Stomach (tissue), 8 donors: ENCODE measurements at regions not wholly inside any gene's neighbourhood (a gene's known extent, or its start where the extent isn't known, plus 50 kb on each side); places are given as distances from the start of the nearest gene placed in this dataset.

ENCODE experiments used
- DNase-seq, 2 donors: peaks; one replicate each; pipeline versions ENCODE4 v3.0.0 to v3.0.0-alpha.2; 2013 to 2019
- H3K27ac ChIP-seq, 5 donors: fragments of 200-600 bp in 4 of 5; sonication (generic) in 4 of 5; one replicate each; pipeline ENCODE4 v1.5.1; 2013 to 2019; ENCODE audit warnings: mild to moderate bottlenecking in 1 of 5, moderate library complexity in 1 of 5
- H3K27me3 ChIP-seq, 3 donors: fragments of 200-600 bp; sonication (generic); one replicate each; pipeline ENCODE4 v1.5.1; 2017 to 2019; ENCODE audit warnings: mixed run types in 1 of 3
- H3K36me3 ChIP-seq, 4 donors: fragments of 200-600 bp; sonication (generic); 1 replicate in 3 of 4; 2 replicates in 1 of 4; pipeline ENCODE4 v1.5.1; 2016 to 2019
- H3K4me1 ChIP-seq, 4 donors: fragments of 200-600 bp; sonication (generic); one replicate each; pipeline ENCODE4 v1.5.1; 2016 to 2019
- H3K4me3 ChIP-seq, 4 donors: fragments of 200-600 bp; sonication (generic) in 3 of 4; one replicate each; pipeline ENCODE4 v1.5.1; 2016 to 2019; ENCODE audit warnings: mild to moderate bottlenecking in 1 of 4
- H3K9me3 ChIP-seq, 4 donors: fragments of 200-600 bp; sonication (generic); one replicate each; pipeline ENCODE4 v1.5.1; 2016 to 2019
- EP300 ChIP-seq: sonication (generic); formaldehyde crosslinking; IDR thresholded peaks from one replicate; pipeline ENCODE4 v1.6.1; 2017; ENCODE audit warnings: antibody characterized with exemption
- POLR2A ChIP-seq, 4 donors: fragments of 450-650 bp; IDR thresholded peaks; one replicate each; pipeline ENCODE4 v1.6.1; 2016; ENCODE audit warnings: antibody characterized with exemption in 4 of 4, control low read depth in 2 of 4, mild to moderate bottlenecking in 1 of 4, moderate library complexity in 1 of 4
- POLR2AphosphoS5 ChIP-seq, 3 donors: sonication (generic); formaldehyde crosslinking; IDR thresholded peaks; one replicate each; pipeline ENCODE4 v1.6.1; 2016; ENCODE audit warnings: antibody characterized with exemption in 3 of 3
- WGBS, 5 donors: extraction: QIAGEN DNeasy Blood & Tissue Kit in 3 of 5; methylation state at CpG; one replicate each; pipeline versions ENCODE4 v1.1.5 to v1.1.7; 2013 to 2018; 5-methylcytosine and 5-hydroxymethylcytosine counted together
- intact Hi-C: fragments of 100-400 bp; cut with DNase I; formaldehyde crosslinking; loops from one replicate; pipeline ENCODE4 v1.15.1; 2023; ENCODE audit warnings: low total_unique reads
- TF ChIP-seq, protein P1 (sequence below), 7 experiments: fragments of 450-650 bp in 4 of 7; fragments of 200-600 bp in 3 of 7; sonication (generic) in 3 of 7; IDR thresholded peaks; one replicate each; pipeline ENCODE4 v1.5.1; 2016 to 2019; ENCODE audit warnings: antibody characterized with exemption in 7 of 7, control low read depth in 2 of 7, mild to moderate bottlenecking in 1 of 7
- donor health status: healthy with polysubstance abuse.
- donor health status: Bipolar disorder and iron deficiency.
- donor health status: healthy.

DNA sequence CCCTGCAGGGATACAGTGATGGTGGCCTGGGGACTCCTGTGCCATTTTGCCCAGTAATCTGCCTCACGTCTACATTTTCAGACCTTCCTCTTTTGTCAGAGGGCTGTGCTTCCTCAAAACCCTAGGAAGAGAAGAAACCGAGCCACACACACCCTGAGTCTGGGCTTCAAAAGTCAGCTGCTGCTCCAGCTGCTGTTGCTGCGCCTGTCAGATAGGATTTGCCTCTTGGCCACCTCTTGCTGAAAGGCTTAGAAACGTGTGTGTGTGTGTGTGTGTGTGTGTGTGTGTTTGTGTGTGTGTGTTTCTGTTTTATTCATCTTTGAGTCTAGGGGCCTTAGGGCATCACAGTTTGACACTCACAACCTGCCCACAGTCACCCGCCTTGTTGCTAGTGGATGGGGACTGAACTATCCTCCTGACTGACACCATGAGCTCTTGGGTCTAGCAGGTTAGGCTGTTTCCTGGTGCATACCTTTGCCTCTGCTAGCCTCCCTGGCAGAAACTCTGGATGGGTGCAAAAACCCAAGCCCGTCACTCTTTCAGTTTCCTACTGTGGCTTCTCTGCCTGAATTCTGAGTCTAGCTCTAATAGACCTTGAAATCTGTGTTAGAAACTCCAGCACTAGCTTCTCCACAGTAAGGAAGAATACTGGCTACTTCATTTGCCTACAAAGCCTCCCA is 94.9 kb upstream of the CEP85L start:
- Histone ChIP-seq H3K36me3 (no peaks in the 10 kb centered on the region), H3K4me1 (peaks cover 0 to 37% (median 23%) of the 10 kb centered on the region in 4 donors), H3K4me3 (no peak overlapping the region), H3K27me3 (no peaks in the 10 kb centered on the region), H3K9me3 (no peaks in the 10 kb centered on the region), H3K27ac (peak overlapping the region in 2 of 5 donors; percentile 10 to 26)
- 55 to 78% (median 74%) methylated on average over 5 to 6 of the region's 6 CpGs for WGBS, 5 donors
- DNase-seq = peak in 1 of 2 donors; percentile 68
- TF ChIP-seq POLR2A (IDR thresholded peaks at IDR 0.05) = no peak
- no peak for TF ChIP-seq EP300
- no peak for TF ChIP-seq POLR2AphosphoS5 (IDR thresholded peaks at IDR 0.05)
- TF ChIP-seq, protein P1, sequence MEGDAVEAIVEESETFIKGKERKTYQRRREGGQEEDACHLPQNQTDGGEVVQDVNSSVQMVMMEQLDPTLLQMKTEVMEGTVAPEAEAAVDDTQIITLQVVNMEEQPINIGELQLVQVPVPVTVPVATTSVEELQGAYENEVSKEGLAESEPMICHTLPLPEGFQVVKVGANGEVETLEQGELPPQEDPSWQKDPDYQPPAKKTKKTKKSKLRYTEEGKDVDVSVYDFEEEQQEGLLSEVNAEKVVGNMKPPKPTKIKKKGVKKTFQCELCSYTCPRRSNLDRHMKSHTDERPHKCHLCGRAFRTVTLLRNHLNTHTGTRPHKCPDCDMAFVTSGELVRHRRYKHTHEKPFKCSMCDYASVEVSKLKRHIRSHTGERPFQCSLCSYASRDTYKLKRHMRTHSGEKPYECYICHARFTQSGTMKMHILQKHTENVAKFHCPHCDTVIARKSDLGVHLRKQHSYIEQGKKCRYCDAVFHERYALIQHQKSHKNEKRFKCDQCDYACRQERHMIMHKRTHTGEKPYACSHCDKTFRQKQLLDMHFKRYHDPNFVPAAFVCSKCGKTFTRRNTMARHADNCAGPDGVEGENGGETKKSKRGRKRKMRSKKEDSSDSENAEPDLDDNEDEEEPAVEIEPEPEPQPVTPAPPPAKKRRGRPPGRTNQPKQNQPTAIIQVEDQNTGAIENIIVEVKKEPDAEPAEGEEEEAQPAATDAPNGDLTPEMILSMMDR (IDR thresholded peaks at IDR 0.05) = no peak
- intact Hi-C loops = no loop called here

DNA sequence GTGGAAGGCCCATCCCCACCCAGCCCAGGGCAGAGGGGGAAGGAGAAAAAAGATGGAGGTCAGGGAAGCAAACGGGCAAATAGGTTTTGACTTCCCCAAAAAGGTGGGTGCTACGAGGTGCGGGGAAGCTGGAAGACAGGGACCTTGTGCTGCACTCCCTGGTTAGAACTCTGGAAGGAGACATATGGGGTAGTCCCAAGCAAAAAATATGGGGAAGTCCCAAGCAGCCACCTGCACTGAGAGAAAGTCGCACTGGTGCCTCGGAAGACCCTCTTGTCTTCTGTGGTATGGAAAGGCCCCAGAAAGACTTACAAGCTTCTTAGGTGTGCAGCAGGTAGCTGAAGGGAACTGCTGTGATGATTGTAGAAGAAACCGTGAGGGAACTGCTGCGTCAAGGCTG is 93.8 kb upstream of the CEP85L start:
- Histone ChIP-seq H3K4me1 (peaks cover 0 to 37% (median 23%) of the 10 kb centered on the region in 4 donors), H3K9me3 (no peaks in the 10 kb centered on the region), H3K27me3 (no peaks in the 10 kb centered on the region), H3K27ac (no peak overlapping the region), H3K36me3 (no peaks in the 10 kb centered on the region), H3K4me3 (no peak overlapping the region)
- WGBS, 5 donors = 88 to 93% (median 91%) methylated on average over 7 of the region's 7 CpGs
- intact Hi-C loops = no loop called here
- DNase-seq = no peak
- TF ChIP-seq, protein P1 (IDR thresholded peaks at IDR 0.05) = no peak
- TF ChIP-seq EP300 (no peak), POLR2A (IDR thresholded peaks at IDR 0.05) (no peak), POLR2AphosphoS5 (IDR thresholded peaks at IDR 0.05) (no peak)

DNA sequence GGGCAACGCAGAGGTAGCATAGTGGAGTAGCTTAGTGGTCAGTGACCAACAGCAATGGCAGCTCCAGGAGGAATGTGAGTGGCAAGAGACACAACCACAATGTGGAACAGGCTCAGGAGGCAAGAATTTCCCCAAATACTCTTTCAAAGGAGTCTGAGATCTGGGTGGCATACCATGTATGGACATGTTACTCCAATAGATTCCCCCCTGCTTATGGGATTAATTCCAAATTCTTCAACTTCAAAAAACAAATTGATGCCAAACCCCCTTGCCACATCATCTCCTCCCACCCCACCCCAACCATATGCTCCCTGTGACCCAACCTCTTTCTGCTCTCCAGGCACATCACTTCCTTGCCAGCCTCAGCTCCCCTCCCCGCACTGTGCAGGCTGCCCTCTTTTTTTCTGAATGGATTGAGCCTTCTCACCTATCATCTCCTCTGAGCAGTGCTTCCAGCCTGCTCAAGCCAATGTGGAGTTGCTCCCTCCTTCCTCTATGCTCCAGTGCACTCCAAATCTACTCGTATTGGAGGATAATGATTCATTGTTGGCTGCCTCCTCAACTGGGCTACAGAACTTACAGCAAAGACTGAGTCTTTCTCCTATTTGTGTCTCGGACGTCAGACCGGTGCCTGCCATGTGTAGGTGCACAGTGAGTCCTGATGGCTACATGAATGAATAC is 93.0 kb upstream of the CEP85L start:
- Histone ChIP-seq H3K4me3 (no peak overlapping the region), H3K27me3 (no peaks in the 10 kb centered on the region), H3K36me3 (no peaks in the 10 kb centered on the region), H3K4me1 (peaks cover 0 to 37% (median 24%) of the 10 kb centered on the region in 4 donors), H3K27ac (peak overlapping the region in 1 of 5 donors; percentile 42), H3K9me3 (no peaks in the 10 kb centered on the region)
- TF ChIP-seq, protein P1 (IDR thresholded peaks at IDR 0.05) = no peak
- TF ChIP-seq POLR2AphosphoS5 (IDR thresholded peaks at IDR 0.05) = no peak
- TF ChIP-seq POLR2A (IDR thresholded peaks at IDR 0.05) = no peak
- no peak for TF ChIP-seq EP300
- 80 to 89% (median 84%) methylated on average over 6 of the region's 6 CpGs for WGBS, 5 donors
- intact Hi-C loops = no loop called here
- no peak for DNase-seq

DNA sequence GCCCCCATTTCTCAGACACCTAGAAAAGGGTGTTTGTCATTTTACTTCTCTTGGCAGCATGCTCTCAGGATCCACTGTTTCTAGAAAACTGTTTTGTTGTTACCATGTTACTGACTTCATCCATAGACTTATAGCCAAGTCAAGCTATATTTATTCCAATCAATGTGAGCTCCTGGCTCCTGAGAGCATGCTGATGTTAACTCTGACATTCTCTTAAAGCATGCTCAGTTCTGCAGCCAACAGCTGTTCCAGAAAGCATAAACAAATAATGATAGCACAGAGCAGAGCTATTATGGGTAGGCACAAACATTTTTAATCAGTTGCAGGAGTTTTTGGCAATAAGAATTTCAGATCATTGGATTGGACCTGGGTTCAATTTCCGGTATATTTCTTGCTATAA is 92.4 kb upstream of the CEP85L start:
- WGBS, 5 donors = 0 to 50% (median 33%) methylated on average over 1 of the region's 1 CpG
- no peaks in the 10 kb centered on the region for H3K27me3 ChIP-seq
- peaks cover 0 to 32% (median 23%) of the 10 kb centered on the region in 4 donors for H3K4me1 ChIP-seq
- H3K9me3 ChIP-seq = no peaks in the 10 kb centered on the region
- TF ChIP-seq EP300 (no peak), POLR2A (IDR thresholded peaks at IDR 0.05) (no peak), POLR2AphosphoS5 (IDR thresholded peaks at IDR 0.05) (no peak)
- TF ChIP-seq, protein P1 (IDR thresholded peaks at IDR 0.05) = no peak
- DNase-seq = peak in 1 of 2 donors; percentile 65
- intact Hi-C loops = no loop called here
- H3K27ac ChIP-seq = peak overlapping the region in 1 of 5 donors; percentile 42
- no peaks in the 10 kb centered on the region for H3K36me3 ChIP-seq
- no peak overlapping the region for H3K4me3 ChIP-seq
